Caco-2 (cell line): ENCODE measurements at regions not wholly inside any gene's neighbourhood (a gene's known extent, or its start where the extent isn't known, plus 50 kb on each side); places are given as distances from the start of the nearest gene placed in this dataset.

ENCODE experiments used
- BruUV-seq: library from RNA; stranded (reverse); fragments of 400-500 nt; replicated peaks from 2 replicates; lab custom pipeline; 2021; lab: Mats Ljungman, UMichigan
- CTCF ChIA-PET: fragments of 300-600 bp; sonication (Branson Sonifier 250); formaldehyde crosslinking; loops from one replicate; lab custom pipeline; 2022; ENCODE audit warnings: antibody characterized with exemption; lab: Charles Lee
- POLR2A ChIA-PET: fragments of 300-600 bp; sonication (Branson Sonifier 250); formaldehyde crosslinking; loops from one replicate; lab custom pipeline; 2022; ENCODE audit warnings: antibody characterized with exemption; lab: Charles Lee
- DNase-seq, 2 experiments: peaks; one replicate each; pipeline versions ENCODE4 v3.0.0 to v3.0.0-alpha.2; 2020 to 2022
- H3K27me3 ChIP-seq: replicated peaks from 2 replicates; pipeline ENCODE4 v1.6.0; 2011; ENCODE audit warnings: low read length; ENCODE audit not compliant: control insufficient read depth, insufficient read depth
- H3K36me3 ChIP-seq: 2 replicates; pipeline ENCODE4 v1.5.1; 2011; ENCODE audit warnings: low read length; ENCODE audit not compliant: control insufficient read depth, insufficient read depth
- H3K4me1 ChIP-seq: fragments of 250-450 bp; sonication (Bioruptor Pico); 2 replicates; pipeline ENCODE4 v1.5.1; 2020; ENCODE audit warnings: mild to moderate bottlenecking
- H3K4me3 ChIP-seq: 2 replicates; pipeline ENCODE4 v1.5.1; 2011; ENCODE audit warnings: low read depth, mild to moderate bottlenecking, control low read depth, low read length
- H3K9me3 ChIP-seq: fragments of 250-450 bp; sonication (Bioruptor Pico); 2 replicates; pipeline ENCODE4 v1.5.1; 2020; ENCODE audit warnings: mild to moderate bottlenecking, moderate library complexity
- H3K27ac Mint-ChIP-seq: one replicate; pipeline ENCODE4 v1.8.0; 2022; ENCODE audit warnings: mixed read lengths; ENCODE audit not compliant: unreplicated experiment
- H3K27me3 Mint-ChIP-seq: one replicate; pipeline ENCODE4 v1.8.0; 2022; ENCODE audit warnings: mixed read lengths; ENCODE audit not compliant: insufficient read depth, unreplicated experiment
- H3K36me3 Mint-ChIP-seq: one replicate; pipeline ENCODE4 v1.8.0; 2022; ENCODE audit warnings: mild to moderate bottlenecking, mixed read lengths; ENCODE audit not compliant: insufficient read depth, unreplicated experiment
- H3K4me1 Mint-ChIP-seq: one replicate; pipeline ENCODE4 v1.8.0; 2022; ENCODE audit warnings: low read depth, mixed read lengths; ENCODE audit not compliant: unreplicated experiment
- H3K4me3 Mint-ChIP-seq: one replicate; pipeline ENCODE4 v1.8.0; 2022; ENCODE audit warnings: mild to moderate bottlenecking, moderate library complexity, mixed read lengths; ENCODE audit not compliant: unreplicated experiment
- H3K9me3 Mint-ChIP-seq: one replicate; pipeline ENCODE4 v1.8.0; 2022; ENCODE audit warnings: mixed read lengths; ENCODE audit not compliant: unreplicated experiment
- intact Hi-C: fragments of 100-400 bp; cut with micrococcal nuclease; formaldehyde crosslinking; loops from one replicate; pipeline ENCODE4 v1.10.0; 2022; ENCODE audit not compliant: unreplicated experiment
- TF ChIP-seq, protein P1 (sequence below), 2 experiments: fragments of 200-600 bp in 1 of 2; IDR thresholded peaks; 1 replicate in 1 of 2; 2 replicates in 1 of 2; pipeline versions ENCODE4 v1.5.1 to v1.8.0; 2011 to 2022; ENCODE audit warnings: antibody characterized with exemption in 1 of 2, control low read depth in 1 of 2, inconsistent platforms in 1 of 2, low read depth in 1 of 2, low read length in 1 of 2, mild to moderate bottlenecking in 1 of 2, moderate library complexity in 1 of 2; ENCODE audit not compliant: insufficient read depth in 1 of 2, severe bottlenecking in 1 of 2, unreplicated experiment in 1 of 2

DNA sequence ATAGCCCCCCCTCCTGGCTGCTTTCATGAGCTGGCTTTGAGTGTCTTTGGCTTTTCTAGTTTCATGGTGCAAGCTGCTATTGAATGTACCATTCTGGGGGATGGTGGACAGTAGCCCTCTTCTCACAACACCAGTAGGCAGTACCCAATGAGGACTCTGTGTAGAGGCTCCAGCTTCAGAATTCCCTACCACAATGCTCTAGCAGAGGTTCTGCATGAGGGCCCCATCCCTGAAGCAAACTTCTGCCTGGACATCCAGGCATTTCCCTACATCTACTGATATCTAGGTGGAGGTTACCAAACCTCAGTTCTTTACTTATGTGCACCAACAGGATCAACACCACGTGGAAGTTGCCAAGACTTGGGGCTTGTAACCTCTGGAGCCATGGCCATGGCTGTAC lies 1742.9 kb downstream of the SI start:
- no peaks in the 10 kb centered on the region for H3K36me3 ChIP-seq
- Mint-ChIP-seq H3K36me3 (no peaks in the 10 kb centered on the region), H3K27me3 (no peaks in the 10 kb centered on the region), H3K4me1 (no peaks in the 10 kb centered on the region), H3K9me3 (peaks cover 20% of the 10 kb centered on the region), H3K27ac (no peak overlapping the region), H3K4me3 (no peak overlapping the region)
- TF ChIP-seq, protein P1, sequence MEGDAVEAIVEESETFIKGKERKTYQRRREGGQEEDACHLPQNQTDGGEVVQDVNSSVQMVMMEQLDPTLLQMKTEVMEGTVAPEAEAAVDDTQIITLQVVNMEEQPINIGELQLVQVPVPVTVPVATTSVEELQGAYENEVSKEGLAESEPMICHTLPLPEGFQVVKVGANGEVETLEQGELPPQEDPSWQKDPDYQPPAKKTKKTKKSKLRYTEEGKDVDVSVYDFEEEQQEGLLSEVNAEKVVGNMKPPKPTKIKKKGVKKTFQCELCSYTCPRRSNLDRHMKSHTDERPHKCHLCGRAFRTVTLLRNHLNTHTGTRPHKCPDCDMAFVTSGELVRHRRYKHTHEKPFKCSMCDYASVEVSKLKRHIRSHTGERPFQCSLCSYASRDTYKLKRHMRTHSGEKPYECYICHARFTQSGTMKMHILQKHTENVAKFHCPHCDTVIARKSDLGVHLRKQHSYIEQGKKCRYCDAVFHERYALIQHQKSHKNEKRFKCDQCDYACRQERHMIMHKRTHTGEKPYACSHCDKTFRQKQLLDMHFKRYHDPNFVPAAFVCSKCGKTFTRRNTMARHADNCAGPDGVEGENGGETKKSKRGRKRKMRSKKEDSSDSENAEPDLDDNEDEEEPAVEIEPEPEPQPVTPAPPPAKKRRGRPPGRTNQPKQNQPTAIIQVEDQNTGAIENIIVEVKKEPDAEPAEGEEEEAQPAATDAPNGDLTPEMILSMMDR (IDR thresholded peaks at IDR 0.05; ENCODE audit: insufficient read depth in 1 of 2, low read depth in 1 of 2, low read length in 1 of 2, severe bottlenecking in 1 of 2, unreplicated experiment in 1 of 2) = no peak
- no peaks in the 10 kb centered on the region for H3K9me3 ChIP-seq
- POLR2A ChIA-PET = no interaction called here
- intact Hi-C loops = no loop called here
- no peak for DNase-seq
- no peaks in the 10 kb centered on the region for H3K27me3 ChIP-seq
- no peak overlapping the region for H3K4me3 ChIP-seq
- CTCF ChIA-PET = no interaction called here
- no TSS peak for BruUV-seq
- H3K4me1 ChIP-seq = no peaks in the 10 kb centered on the region

DNA sequence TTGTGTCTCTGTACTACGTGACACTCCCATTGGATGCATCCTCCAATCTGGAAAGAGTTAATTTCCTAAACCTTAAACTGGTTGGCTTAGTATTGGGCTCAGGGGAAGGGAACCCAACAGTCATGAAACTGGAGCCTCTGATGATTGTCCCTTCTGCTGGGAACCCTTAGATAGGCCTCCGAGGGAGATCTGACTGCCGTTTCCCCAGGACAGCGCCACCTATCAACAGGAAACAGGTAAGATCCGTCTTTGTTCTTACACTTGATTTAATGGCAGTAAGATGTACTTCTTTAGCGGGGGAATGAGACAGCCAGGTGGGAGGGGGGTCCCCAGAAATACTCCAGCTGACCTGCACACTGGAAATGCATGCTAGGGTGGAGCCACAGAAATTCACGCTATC lies 1749.6 kb downstream of the SI start:
- CTCF ChIA-PET = no interaction called here
- POLR2A ChIA-PET = no interaction called here
- no TSS peak for BruUV-seq

DNA sequence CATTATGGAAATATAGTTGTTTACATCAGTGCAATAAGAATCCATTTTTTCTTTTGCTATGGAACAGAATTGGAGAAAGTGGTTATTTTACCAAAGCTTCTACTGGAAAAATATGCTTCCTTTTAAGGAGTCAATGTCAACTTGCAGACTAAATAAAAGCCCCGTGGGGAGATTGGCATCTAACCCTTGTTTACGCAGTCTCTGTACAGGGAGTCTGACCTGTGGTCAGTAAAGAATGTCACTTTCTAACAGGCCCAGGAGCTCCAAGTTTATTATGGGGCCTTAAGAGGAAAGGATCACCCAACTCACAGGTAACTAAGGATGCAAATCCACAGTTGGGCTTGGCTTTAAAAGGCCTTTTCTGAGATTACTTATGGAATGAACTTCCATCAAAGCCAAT lies 1751.2 kb downstream of the SI start:
- H3K9me3 Mint-ChIP-seq = no peaks in the 10 kb centered on the region
- no peak overlapping the region for H3K4me3 ChIP-seq
- no peaks in the 10 kb centered on the region for H3K36me3 ChIP-seq
- no peaks in the 10 kb centered on the region for H3K9me3 ChIP-seq
- TF ChIP-seq, protein P1 (IDR thresholded peaks at IDR 0.05; ENCODE audit: insufficient read depth in 1 of 2, low read depth in 1 of 2, low read length in 1 of 2, severe bottlenecking in 1 of 2, unreplicated experiment in 1 of 2) = no peak
- H3K4me3 Mint-ChIP-seq = no peak overlapping the region
- intact Hi-C loops = no loop called here
- H3K36me3 Mint-ChIP-seq = no peaks in the 10 kb centered on the region
- POLR2A ChIA-PET = no interaction called here
- no peaks in the 10 kb centered on the region for H3K27me3 Mint-ChIP-seq
- BruUV-seq = no TSS peak
- H3K27ac Mint-ChIP-seq = no peak overlapping the region
- no peaks in the 10 kb centered on the region for H3K27me3 ChIP-seq
- CTCF ChIA-PET = no interaction called here
- no peak for DNase-seq
- H3K4me1 ChIP-seq = no peaks in the 10 kb centered on the region
- no peaks in the 10 kb centered on the region for H3K4me1 Mint-ChIP-seq

More for the DNA sequence above, 1749.6 kb downstream of the SI start:
- Histone ChIP-seq H3K4me3 (no peak overlapping the region), H3K4me1 (no peaks in the 10 kb centered on the region), H3K9me3 (no peaks in the 10 kb centered on the region), H3K27me3 (no peaks in the 10 kb centered on the region), H3K36me3 (no peaks in the 10 kb centered on the region)
- no peaks in the 10 kb centered on the region for H3K4me1 Mint-ChIP-seq
- H3K36me3 Mint-ChIP-seq = no peaks in the 10 kb centered on the region
- H3K27me3 Mint-ChIP-seq = no peaks in the 10 kb centered on the region
- DNase-seq = no peak
- H3K27ac Mint-ChIP-seq = no peak overlapping the region
- intact Hi-C loops = no loop called here
- H3K9me3 Mint-ChIP-seq = no peaks in the 10 kb centered on the region
- no peak overlapping the region for H3K4me3 Mint-ChIP-seq
- TF ChIP-seq, protein P1 (IDR thresholded peaks at IDR 0.05; ENCODE audit: insufficient read depth in 1 of 2, low read depth in 1 of 2, low read length in 1 of 2, severe bottlenecking in 1 of 2, unreplicated experiment in 1 of 2) = no peak
